ENCODE measurements at regions not wholly inside any gene's neighbourhood (a gene's known extent, or its start where the extent isn't known, plus 50 kb on each side); places are given as distances from the start of the nearest gene placed in this dataset.

DNA sequence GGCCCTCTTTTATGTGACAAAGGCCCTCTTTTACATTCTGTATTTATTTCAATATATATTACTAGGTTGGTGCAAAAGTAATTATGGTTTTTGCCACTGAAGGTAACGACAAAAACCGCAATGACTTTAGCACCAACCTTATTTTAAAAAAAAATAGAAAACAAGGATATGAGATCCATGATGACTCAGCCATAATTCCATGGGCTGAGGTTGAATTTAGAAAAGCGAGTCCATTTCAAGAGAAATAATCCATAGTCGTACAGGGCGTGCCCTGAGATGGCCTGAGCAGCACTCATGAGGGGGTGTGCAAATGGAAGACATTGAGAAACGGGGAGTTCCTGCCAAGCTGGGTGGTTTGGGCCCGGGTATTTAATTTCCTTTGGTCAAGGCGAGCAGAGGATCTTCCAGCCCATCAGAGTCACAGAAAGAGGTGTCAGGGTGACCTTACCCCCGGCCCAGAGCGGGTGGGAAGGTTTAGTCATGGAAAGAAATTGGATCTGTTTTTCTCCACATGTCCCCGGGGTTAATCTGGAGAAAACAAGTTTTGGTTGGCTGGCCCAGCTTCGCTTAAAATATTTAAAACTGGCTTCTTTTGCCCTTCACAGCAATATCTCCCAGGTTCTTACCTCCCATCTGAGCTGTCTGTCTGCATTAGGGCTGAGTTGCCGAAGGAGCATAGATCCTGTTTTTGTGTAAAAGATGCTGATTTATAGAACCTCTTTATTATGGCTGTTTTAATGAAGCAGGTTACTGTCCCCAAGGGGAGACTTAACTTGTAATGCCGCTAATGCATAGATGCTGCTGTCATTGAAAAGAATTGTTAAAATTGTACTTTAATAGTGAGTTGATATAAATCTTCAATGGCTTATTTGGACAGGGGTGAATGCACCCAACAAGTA is 255.6 kb downstream of the PREX1 start:
- no TSS peak for BruUV-seq (replicated peaks)
- intact Hi-C loops (cut with micrococcal nuclease; ENCODE audit: unreplicated experiment), result no loop called here
- POLR2A ChIA-PET (ENCODE audit: low non-redundant PET), result no interaction called here

DNA sequence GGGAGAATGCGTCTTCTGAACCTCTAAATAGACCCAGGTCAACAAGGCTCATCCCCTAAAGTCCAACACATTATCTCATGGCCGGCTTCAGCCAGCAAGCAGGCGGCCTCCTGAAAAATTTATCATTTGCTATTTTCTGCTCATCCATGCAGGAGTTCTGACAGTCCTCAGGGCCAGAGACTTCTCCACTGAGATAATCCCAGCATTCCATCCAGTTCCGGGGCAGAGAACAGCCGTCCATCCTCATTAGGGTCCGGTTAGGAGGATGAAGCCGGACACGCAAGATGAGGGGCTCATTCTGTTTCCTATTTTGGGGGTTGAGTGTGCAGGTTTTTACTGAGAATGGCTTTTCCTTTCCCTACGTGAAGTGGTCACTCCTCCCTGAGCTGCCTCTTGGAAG is 258.1 kb downstream of the PREX1 start:
- CTCF ChIA-PET, result no interaction called here
- POLR2A ChIA-PET (ENCODE audit: low non-redundant PET), result no interaction called here
- H3K9me3 ChIP-seq (ENCODE audit: low read depth, low read length, poor library complexity, severe bottlenecking), result no peaks in the 10 kb centered on the region
- no peak overlapping the region for H3K27ac ChIP-seq (ENCODE audit: low read depth, low read length, poor library complexity, severe bottlenecking)
- BruUV-seq (replicated peaks), result no TSS peak
- H3K36me3 ChIP-seq (ENCODE audit: insufficient read depth, low read length, poor library complexity, severe bottlenecking), result no peaks in the 10 kb centered on the region
- no peak for DNase-seq (ENCODE audit: low spot score)
- no peak overlapping the region for H3K4me3 ChIP-seq (ENCODE audit: low read depth, low read length, poor library complexity, severe bottlenecking)
- TF ChIP-seq CTCF (conservative IDR thresholded peaks at IDR 0.05; ENCODE audit: low read depth, low read length), result no peak
- no peak for TF ChIP-seq EZH2 (IDR thresholded peaks at IDR 0.05; ENCODE audit: borderline replicate concordance, low read depth, low read length, poor library complexity, severe bottlenecking)
- H3K27me3 ChIP-seq (replicated peaks; ENCODE audit: insufficient read depth, low read depth, low read length, poor library complexity), result peaks cover 10% of the 10 kb centered on the region
- intact Hi-C loops (cut with micrococcal nuclease; ENCODE audit: unreplicated experiment), result no loop called here
- no peaks in the 10 kb centered on the region for H3K4me1 ChIP-seq (ENCODE audit: insufficient read depth, low read length, poor library complexity, severe bottlenecking)

More for the DNA sequence above, 255.6 kb downstream of the PREX1 start:
- Histone ChIP-seq H3K9me3 (ENCODE audit: low read depth, low read length, poor library complexity, severe bottlenecking) (no peaks in the 10 kb centered on the region), H3K27me3 (replicated peaks; ENCODE audit: insufficient read depth, low read depth, low read length, poor library complexity) (peaks cover 4% of the 10 kb centered on the region), H3K4me3 (ENCODE audit: low read depth, low read length, poor library complexity, severe bottlenecking) (no peak overlapping the region), H3K27ac (ENCODE audit: low read depth, low read length, poor library complexity, severe bottlenecking) (no peak overlapping the region), H3K4me1 (ENCODE audit: insufficient read depth, low read length, poor library complexity, severe bottlenecking) (no peaks in the 10 kb centered on the region), H3K36me3 (ENCODE audit: insufficient read depth, low read length, poor library complexity, severe bottlenecking) (no peaks in the 10 kb centered on the region)
- CTCF ChIA-PET, result no interaction called here
- DNase-seq (ENCODE audit: low spot score), result no peak
- no peak for TF ChIP-seq CTCF (conservative IDR thresholded peaks at IDR 0.05; ENCODE audit: low read depth, low read length)
- TF ChIP-seq EZH2 (IDR thresholded peaks at IDR 0.05; ENCODE audit: borderline replicate concordance, low read depth, low read length, poor library complexity, severe bottlenecking), result no peak

- Histone ChIP-seq H3K9me3 (ENCODE audit: low read depth, low read length, poor library complexity, severe bottlenecking) (no peaks in the 10 kb centered on the region), H3K27ac (ENCODE audit: low read depth, low read length, poor library complexity, severe bottlenecking) (no peak overlapping the region), H3K4me1 (ENCODE audit: insufficient read depth, low read length, poor library complexity, severe bottlenecking) (no peaks in the 10 kb centered on the region), H3K36me3 (ENCODE audit: insufficient read depth, low read length, poor library complexity, severe bottlenecking) (no peaks in the 10 kb centered on the region), H3K4me3 (ENCODE audit: low read depth, low read length, poor library complexity, severe bottlenecking) (no peak overlapping the region), H3K27me3 (replicated peaks; ENCODE audit: insufficient read depth, low read depth, low read length, poor library complexity) (peaks cover 10% of the 10 kb centered on the region)
- ChIA-PET CTCF (no interaction called here), POLR2A (ENCODE audit: low non-redundant PET) (no interaction called here)
- intact Hi-C loops (cut with micrococcal nuclease; ENCODE audit: unreplicated experiment), result no loop called here
- no TSS peak for BruUV-seq (replicated peaks)
- DNase-seq (ENCODE audit: low spot score), result no peak
- no peak for TF ChIP-seq CTCF (conservative IDR thresholded peaks at IDR 0.05; ENCODE audit: low read depth, low read length)
- TF ChIP-seq EZH2 (IDR thresholded peaks at IDR 0.05; ENCODE audit: borderline replicate concordance, low read depth, low read length, poor library complexity, severe bottlenecking), result no peak
Observed at GRCh38 chr20:48568520-48568919, 259.3 kb downstream of the PREX1 start.

Measured in A673 (cell line).